ENCODE measurements at regions not wholly inside any gene's neighbourhood (a gene's known extent, or its start where the extent isn't known, plus 50 kb on each side); places are given as distances from the start of the nearest gene placed in this dataset.

GRCh38 chr11:91686281-91686680 is 538.3 kb upstream of the FAT3 start:
- TF ChIP-seq TAF1 (IDR thresholded peaks at IDR 0.05; ENCODE audit: borderline replicate concordance, insufficient read depth, low read length) (no peak), REST (IDR thresholded peaks at IDR 0.05; ENCODE audit: insufficient read depth in 1 of 2, low read depth in 2 of 2, low read length in 2 of 2) (no peak), SIN3A (IDR thresholded peaks at IDR 0.05; ENCODE audit: borderline replicate concordance, insufficient read depth, low read length) (no peak), POLR2AphosphoS5 (IDR thresholded peaks at IDR 0.05; ENCODE audit: low read depth, low read length) (no peak), FOXP2 (optimal IDR thresholded peaks at IDR 0.05; ENCODE audit: borderline replicate concordance, extremely low read depth, extremely low read length, insufficient read depth) (no peak)

DNA sequence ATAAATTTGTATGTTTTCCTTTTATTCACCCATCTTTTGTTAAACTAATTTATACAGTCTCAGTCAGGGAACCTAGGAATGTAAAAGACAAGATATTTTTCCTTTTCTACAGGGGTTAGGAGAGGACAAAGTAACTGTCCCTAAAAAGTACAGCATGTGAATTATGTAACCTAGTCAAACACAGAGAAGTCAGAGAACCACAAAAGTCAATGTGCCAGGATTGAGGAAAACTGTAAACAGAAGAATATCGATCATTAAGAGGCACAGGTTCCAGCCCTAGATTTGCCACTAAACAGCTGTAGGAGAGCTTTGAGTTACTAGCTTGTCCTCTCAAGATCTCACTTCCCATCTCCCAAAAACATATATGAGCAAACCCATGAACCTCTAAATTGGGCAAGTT is 550.9 kb upstream of the FAT3 start:
- TF ChIP-seq SIN3A (IDR thresholded peaks at IDR 0.05; ENCODE audit: borderline replicate concordance, insufficient read depth, low read length) (no peak), FOXP2 (optimal IDR thresholded peaks at IDR 0.05; ENCODE audit: borderline replicate concordance, extremely low read depth, extremely low read length, insufficient read depth) (no peak), TAF1 (IDR thresholded peaks at IDR 0.05; ENCODE audit: borderline replicate concordance, insufficient read depth, low read length) (no peak)

DNA sequence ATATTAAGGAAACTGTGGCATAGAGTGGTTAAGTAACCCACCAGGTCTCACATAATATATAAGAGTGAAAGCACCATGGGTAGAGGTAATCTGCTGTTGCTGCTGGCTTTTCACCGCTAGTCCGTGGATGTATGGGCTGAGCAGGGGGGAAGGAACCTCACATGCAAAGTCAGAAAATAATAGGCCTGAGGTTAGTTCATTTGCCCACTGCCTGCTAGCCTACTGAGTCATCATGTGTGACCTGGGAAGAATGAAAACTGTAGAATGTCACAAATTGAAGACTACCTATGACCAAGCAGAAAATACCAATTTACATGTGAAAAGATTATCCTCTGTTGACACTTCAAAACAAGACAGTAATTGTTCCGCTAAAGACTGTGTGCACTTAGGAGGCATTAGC is 560.1 kb upstream of the FAT3 start:
- no peak for TF ChIP-seq POLR2AphosphoS5 (IDR thresholded peaks at IDR 0.05; ENCODE audit: low read depth, low read length)
- no peak for TF ChIP-seq REST (IDR thresholded peaks at IDR 0.05; ENCODE audit: insufficient read depth in 1 of 2, low read depth in 2 of 2, low read length in 2 of 2)
- no peak for TF ChIP-seq TAF1 (IDR thresholded peaks at IDR 0.05; ENCODE audit: borderline replicate concordance, insufficient read depth, low read length)
- no peak for TF ChIP-seq SIN3A (IDR thresholded peaks at IDR 0.05; ENCODE audit: borderline replicate concordance, insufficient read depth, low read length)

- TF ChIP-seq REST (IDR thresholded peaks at IDR 0.05; ENCODE audit: insufficient read depth in 1 of 2, low read depth in 2 of 2, low read length in 2 of 2) (no peak), POLR2AphosphoS5 (IDR thresholded peaks at IDR 0.05; ENCODE audit: low read depth, low read length) (no peak), FOXP2 (optimal IDR thresholded peaks at IDR 0.05; ENCODE audit: borderline replicate concordance, extremely low read depth, extremely low read length, insufficient read depth) (no peak), TAF1 (IDR thresholded peaks at IDR 0.05; ENCODE audit: borderline replicate concordance, insufficient read depth, low read length) (no peak), SIN3A (IDR thresholded peaks at IDR 0.05; ENCODE audit: borderline replicate concordance, insufficient read depth, low read length) (no peak)
Observed at GRCh38 chr11:91660036-91660435, 564.6 kb upstream of the FAT3 start.

DNA sequence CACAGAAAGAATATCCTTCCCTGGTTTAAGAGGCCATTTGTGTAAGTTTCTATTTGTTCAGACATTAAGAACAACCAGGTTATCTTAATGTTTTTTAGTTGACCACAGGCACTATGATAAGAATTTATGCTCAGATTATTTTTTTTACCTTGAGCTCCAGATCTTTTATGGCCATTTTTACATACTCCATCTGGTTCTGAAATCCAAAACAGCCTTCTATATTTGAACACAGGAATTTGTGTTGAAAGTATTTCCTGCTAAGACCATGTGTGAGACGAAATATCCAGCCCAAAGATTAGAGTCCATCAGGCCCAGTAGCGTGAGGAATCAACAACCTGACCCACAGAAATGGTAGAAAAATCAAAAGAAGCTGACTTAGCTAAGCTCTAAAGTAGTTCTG is 569.9 kb upstream of the FAT3 start:
- TF ChIP-seq TAF1 (IDR thresholded peaks at IDR 0.05; ENCODE audit: borderline replicate concordance, insufficient read depth, low read length) (no peak), FOXP2 (optimal IDR thresholded peaks at IDR 0.05; ENCODE audit: borderline replicate concordance, extremely low read depth, extremely low read length, insufficient read depth) (no peak), SIN3A (IDR thresholded peaks at IDR 0.05; ENCODE audit: borderline replicate concordance, insufficient read depth, low read length) (no peak)

GRCh38 chr11:91653079-91653754 is 571.4 kb upstream of the FAT3 start:
- no peak for TF ChIP-seq FOXP2 (optimal IDR thresholded peaks at IDR 0.05; ENCODE audit: borderline replicate concordance, extremely low read depth, extremely low read length, insufficient read depth)
- no peak for TF ChIP-seq SIN3A (IDR thresholded peaks at IDR 0.05; ENCODE audit: borderline replicate concordance, insufficient read depth, low read length)
- TF ChIP-seq POLR2AphosphoS5 (IDR thresholded peaks at IDR 0.05; ENCODE audit: low read depth, low read length), result no peak
- no peak for TF ChIP-seq REST (IDR thresholded peaks at IDR 0.05; ENCODE audit: insufficient read depth in 1 of 2, low read depth in 2 of 2, low read length in 2 of 2)
- TF ChIP-seq TAF1 (IDR thresholded peaks at IDR 0.05; ENCODE audit: borderline replicate concordance, insufficient read depth, low read length), result no peak
